ENCODE measurements at regions not wholly inside any gene's neighbourhood (a gene's known extent, or its start where the extent isn't known, plus 50 kb on each side); places are given as distances from the start of the nearest gene placed in this dataset.

GRCh38 chr17:33809748-33810147, 445.3 kb upstream of the CCL2 start:
- peaks cover 3 to 5% (median 3%) of the 10 kb centered on the region in 3 donors for H3K27me3 Mint-ChIP-seq (ENCODE audit: low read depth in 3 of 3)
- H3K27ac Mint-ChIP-seq, result no peak overlapping the region
- TF ChIP-seq CTCF (IDR thresholded peaks at IDR 0.05), result no peak
- no peak for DNase-seq
- no peaks in the 10 kb centered on the region for H4K20me1 ChIP-seq (ENCODE audit: insufficient read depth, low read length)
- no peaks in the 10 kb centered on the region for H3K27me3 ChIP-seq (ENCODE audit: control insufficient read depth in 2 of 2, insufficient read depth in 2 of 2, low read length in 2 of 2)
- no peak overlapping the region for H2AFZ ChIP-seq (ENCODE audit: insufficient read depth, low read depth, low read length, poor library complexity, severe bottlenecking)
- peaks cover 0 to 1% (median 0%) of the 10 kb centered on the region in 7 donors for H3K9me3 Mint-ChIP-seq
- no peaks in the 10 kb centered on the region for H3K36me3 ChIP-seq (replicated peaks in 1 of 2; ENCODE audit: control insufficient read depth in 1 of 2, insufficient read depth in 2 of 2, low read length in 2 of 2)
- H3K4me1 ChIP-seq (ENCODE audit: control insufficient read depth in 1 of 2, insufficient read depth in 2 of 2, low read length in 2 of 2), result peaks cover 2% of the 10 kb centered on the region in 2 donors
- no peak overlapping the region for H3K4me3 ChIP-seq (replicated peaks in 1 of 3; ENCODE audit: low read depth in 2 of 3, low read length in 3 of 3)
- H3K4me3 Mint-ChIP-seq, result no peak overlapping the region
- no peaks in the 10 kb centered on the region for H3K9me3 ChIP-seq (replicated peaks in 1 of 2; ENCODE audit: control insufficient read depth in 1 of 2, insufficient read depth in 1 of 2, low read length in 2 of 2)
- H3K27ac ChIP-seq (ENCODE audit: low read depth in 1 of 2, low read length in 2 of 2), result no peak overlapping the region
- no peaks in the 10 kb centered on the region for H3K79me2 ChIP-seq (ENCODE audit: insufficient read depth, low read length)
- no peak overlapping the region for H3K4me2 ChIP-seq (replicated peaks; ENCODE audit: extremely low read depth, low read length, poor library complexity, severe bottlenecking)
- H3K4me1 Mint-ChIP-seq, result peaks cover 4% of the 10 kb centered on the region
- no peak overlapping the region for H3K9ac ChIP-seq (ENCODE audit: insufficient read depth, low read length, poor library complexity, severe bottlenecking)
- intact Hi-C loops (cut with micrococcal nuclease), result no loop called here
- no peaks in the 10 kb centered on the region for H3K36me3 Mint-ChIP-seq

DNA sequence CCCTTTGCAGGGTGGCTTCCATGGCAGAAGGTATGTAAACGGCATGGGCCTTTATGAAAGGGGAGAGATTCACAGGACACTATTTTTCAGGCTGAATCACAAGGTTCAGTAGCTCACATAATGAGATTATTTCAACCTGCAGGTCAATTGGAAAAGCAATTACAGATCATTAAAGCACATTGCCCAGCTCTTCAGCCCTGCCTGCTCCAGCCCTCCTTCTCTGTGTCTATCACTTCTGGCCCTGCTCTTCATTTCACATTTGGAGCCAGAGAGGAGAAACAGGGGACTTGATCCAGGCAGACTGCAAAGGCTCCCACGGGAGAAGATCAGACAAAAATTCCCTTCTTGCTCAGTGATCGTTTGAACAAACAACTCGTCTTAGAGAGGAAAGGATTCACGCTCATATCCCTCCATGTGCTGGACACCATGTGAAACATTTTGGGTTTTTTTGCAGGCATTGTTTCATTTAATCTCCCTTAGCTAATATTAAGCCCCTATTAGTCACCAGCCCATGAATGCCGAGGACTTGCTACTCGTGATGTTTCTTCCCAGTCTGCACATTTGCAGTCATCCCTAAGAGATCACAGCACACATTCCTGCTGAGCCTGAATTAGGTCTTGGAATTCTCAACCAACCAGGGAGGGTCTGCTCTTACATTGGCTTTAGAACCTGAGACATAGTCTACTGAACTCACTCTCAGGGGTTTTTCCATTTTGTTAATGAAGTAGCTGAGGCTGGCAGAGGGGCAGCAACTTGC, 443.9 kb upstream of the CCL2 start:
- no peaks in the 10 kb centered on the region for H3K4me1 Mint-ChIP-seq
- no peak for TF ChIP-seq CTCF (IDR thresholded peaks at IDR 0.05)
- no peak for DNase-seq
- H3K27me3 Mint-ChIP-seq (ENCODE audit: low read depth in 3 of 3), result peaks cover 3 to 6% (median 3%) of the 10 kb centered on the region in 3 donors
- H3K9me3 Mint-ChIP-seq, result peaks cover 0 to 1% (median 0%) of the 10 kb centered on the region in 7 donors
- Histone ChIP-seq H4K20me1 (ENCODE audit: insufficient read depth, low read length) (no peaks in the 10 kb centered on the region), H3K36me3 (replicated peaks in 1 of 2; ENCODE audit: control insufficient read depth in 1 of 2, insufficient read depth in 2 of 2, low read length in 2 of 2) (no peaks in the 10 kb centered on the region), H2AFZ (ENCODE audit: insufficient read depth, low read depth, low read length, poor library complexity, severe bottlenecking) (no peak overlapping the region), H3K9ac (ENCODE audit: insufficient read depth, low read length, poor library complexity, severe bottlenecking) (no peak overlapping the region), H3K79me2 (ENCODE audit: insufficient read depth, low read length) (no peaks in the 10 kb centered on the region), H3K27ac (ENCODE audit: low read depth in 1 of 2, low read length in 2 of 2) (no peak overlapping the region), H3K4me1 (ENCODE audit: control insufficient read depth in 1 of 2, insufficient read depth in 2 of 2, low read length in 2 of 2) (no peaks in the 10 kb centered on the region), H3K27me3 (ENCODE audit: control insufficient read depth in 2 of 2, insufficient read depth in 2 of 2, low read length in 2 of 2) (no peaks in the 10 kb centered on the region), H3K4me3 (replicated peaks in 1 of 3; ENCODE audit: low read depth in 2 of 3, low read length in 3 of 3) (no peak overlapping the region), H3K9me3 (replicated peaks in 1 of 2; ENCODE audit: control insufficient read depth in 1 of 2, insufficient read depth in 1 of 2, low read length in 2 of 2) (no peaks in the 10 kb centered on the region), H3K4me2 (replicated peaks; ENCODE audit: extremely low read depth, low read length, poor library complexity, severe bottlenecking) (no peak overlapping the region)
- WGBS (ENCODE audit: insufficient coverage), result 90% methylated on average over 4 of the region's 7 CpGs
- peak overlapping the region in 1 of 2 donors; percentile 12 for H3K4me3 Mint-ChIP-seq
- intact Hi-C loops (cut with micrococcal nuclease), result no loop called here
- no peak overlapping the region for H3K27ac Mint-ChIP-seq
- no peaks in the 10 kb centered on the region for H3K36me3 Mint-ChIP-seq

All from CD14-positive monocyte (primary cell).